Panc1 (cell line): ENCODE measurements at regions not wholly inside any gene's neighbourhood (a gene's known extent, or its start where the extent isn't known, plus 50 kb on each side); places are given as distances from the start of the nearest gene placed in this dataset.

Source experiments
- CTCF ChIP-seq: fragments of 450-650 bp; IDR thresholded peaks from 2 replicates; pipeline ENCODE4 v1.5.1; 2017; ENCODE audit warnings: mild to moderate bottlenecking
- POLR2AphosphoS5 ChIP-seq: IDR thresholded peaks from 2 replicates; pipeline ENCODE4 v1.6.1; 2012; ENCODE audit warnings: mild to moderate bottlenecking, low read depth, low read length, moderate library complexity
- REST ChIP-seq, 2 experiments: IDR thresholded peaks; 2 replicates each; pipeline ENCODE4 v1.6.1; 2011 to 2012; ENCODE audit warnings: low read depth in 2 of 2, control low read depth in 1 of 2, low read length in 1 of 2, mild to moderate bottlenecking in 1 of 2, moderate library complexity in 1 of 2; ENCODE audit not compliant: insufficient read depth in 1 of 2
- SIN3A ChIP-seq: IDR thresholded peaks from 2 replicates; pipeline ENCODE4 v1.6.1; 2012; ENCODE audit warnings: low read depth, mild to moderate bottlenecking, low read length, moderate library complexity, borderline replicate concordance; ENCODE audit not compliant: insufficient read depth
- TCF7L2 ChIP-seq: IDR thresholded peaks from 2 replicates; pipeline ENCODE4 v1.6.1; 2011; ENCODE audit warnings: mild to moderate bottlenecking, low read depth, low read length, inconsistent platforms

- TF ChIP-seq CTCF, result no peak
- TF ChIP-seq REST (IDR thresholded peaks at IDR 0.05; ENCODE audit: insufficient read depth in 1 of 2, low read depth in 2 of 2, low read length in 1 of 2), result no peak
- no peak for TF ChIP-seq POLR2AphosphoS5
- no peak for TF ChIP-seq SIN3A
- no peak for TF ChIP-seq TCF7L2
Measured at GRCh38 chr7:47186316-47186715, 395.6 kb downstream of the TNS3 start.
